NCI-H2029 treated with DMSO at 0.1 percent for 48 hours (cell line): ENCODE measurements at regions not wholly inside any gene's neighbourhood (a gene's known extent, or its start where the extent isn't known, plus 50 kb on each side); places are given as distances from the start of the nearest gene placed in this dataset.

ENCODE experiments used
- DNase-seq: peaks from one replicate; lab custom pipeline; 2025; lab: John Stamatoyannopoulos, UW

DNA sequence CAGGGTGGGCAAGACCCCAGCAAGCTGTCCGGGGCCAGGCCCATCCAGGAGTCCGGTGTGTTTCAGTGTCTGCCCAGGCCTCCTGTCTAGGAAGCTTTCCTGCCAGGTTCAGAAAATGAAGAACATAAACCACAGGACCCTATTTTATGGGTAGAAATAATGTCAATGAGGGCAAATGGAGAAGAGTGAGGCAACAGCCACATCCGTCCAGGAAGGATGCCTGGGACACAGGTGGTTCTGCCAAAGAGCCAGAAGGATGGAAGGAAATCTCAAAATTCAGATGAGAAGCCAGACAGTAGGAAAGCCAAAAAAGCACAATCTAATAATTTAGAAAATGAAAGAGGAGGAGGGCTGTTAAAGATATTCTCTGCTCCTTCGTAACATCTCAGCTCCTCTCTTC lies 262.3 kb downstream of the AUH start:
- no peak for DNase-seq

DNA sequence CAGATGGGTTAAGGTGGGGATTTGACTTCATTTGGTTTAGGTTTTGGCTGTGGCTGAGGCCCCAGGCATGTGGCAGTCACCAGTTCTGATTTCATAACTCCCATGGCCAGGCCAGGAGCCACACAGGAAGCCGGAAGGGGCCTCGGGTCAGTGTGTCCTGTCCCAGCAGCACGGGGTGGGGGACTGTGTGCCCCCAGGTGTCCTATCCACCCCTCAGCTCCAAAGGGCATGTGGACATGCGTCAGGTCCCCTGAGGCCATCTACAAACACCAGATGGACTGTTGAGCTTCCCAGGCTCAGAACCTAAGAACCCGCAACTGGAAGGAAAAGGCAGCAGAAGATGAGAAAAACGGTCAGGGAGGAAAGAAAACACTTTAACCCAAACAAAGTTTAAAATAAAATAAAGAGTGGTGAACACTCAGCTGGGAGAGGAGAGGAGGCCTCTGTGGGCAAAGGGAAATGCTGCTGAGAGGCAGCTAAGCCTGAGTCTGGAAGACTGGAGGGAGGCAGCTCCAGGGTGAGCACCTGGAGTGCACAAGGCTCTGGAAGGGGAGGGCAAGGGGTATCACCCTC lies 260.8 kb downstream of the AUH start:
- DNase-seq, result no peak

- no peak for DNase-seq
Observed at GRCh38 chr9:91101611-91102168, 260.0 kb downstream of the AUH start.

DNA sequence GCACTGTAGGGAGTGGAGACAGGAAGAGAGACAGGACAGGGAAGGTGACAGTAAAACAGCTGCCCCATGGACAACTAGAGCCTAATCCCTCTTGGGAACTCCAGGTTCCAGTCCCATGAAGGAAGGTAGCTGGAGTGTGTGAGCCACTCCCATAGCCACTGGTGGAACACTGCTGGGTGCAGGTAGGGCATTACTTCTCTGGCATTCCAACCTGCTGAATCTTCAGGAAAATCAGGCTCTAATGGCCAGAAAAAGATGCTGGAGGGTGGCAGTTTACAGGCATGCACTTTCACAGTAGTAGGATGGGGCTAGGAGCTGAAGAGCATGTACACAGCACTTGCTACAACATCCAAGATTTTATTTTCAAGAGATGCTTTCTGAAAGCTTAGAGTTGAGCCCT lies 259.4 kb downstream of the AUH start:
- DNase-seq, result no peak

DNA sequence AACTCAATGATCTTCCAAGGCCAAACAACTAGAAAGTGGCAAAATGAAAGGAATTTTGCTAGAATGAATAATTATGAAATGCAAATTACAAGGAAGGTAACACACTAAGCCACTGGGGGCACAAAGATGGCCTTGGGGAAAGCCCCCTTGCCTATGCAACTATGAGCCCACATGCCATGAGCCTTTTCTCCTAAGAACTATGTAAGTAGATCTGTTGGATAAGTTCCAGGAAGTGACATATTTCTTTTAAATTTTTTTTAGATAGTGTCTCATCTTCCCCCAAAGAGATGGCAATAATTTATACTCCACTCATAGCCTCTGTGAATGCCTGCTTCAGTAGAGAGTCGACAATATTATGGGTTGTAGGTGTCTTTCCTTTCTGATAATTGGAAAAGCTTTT lies 257.8 kb downstream of the AUH start:
- no peak for DNase-seq

GRCh38 chr9:91106415-91107081 lies 255.2 kb downstream of the AUH start:
- DNase-seq, result no peak

- DNase-seq, result no peak
Observed at GRCh38 chr9:91111226-91111625, 250.5 kb downstream of the AUH start.

GRCh38 chr9:91111876-91112275 lies 249.8 kb downstream of the AUH start:
- DNase-seq, result no peak

DNA sequence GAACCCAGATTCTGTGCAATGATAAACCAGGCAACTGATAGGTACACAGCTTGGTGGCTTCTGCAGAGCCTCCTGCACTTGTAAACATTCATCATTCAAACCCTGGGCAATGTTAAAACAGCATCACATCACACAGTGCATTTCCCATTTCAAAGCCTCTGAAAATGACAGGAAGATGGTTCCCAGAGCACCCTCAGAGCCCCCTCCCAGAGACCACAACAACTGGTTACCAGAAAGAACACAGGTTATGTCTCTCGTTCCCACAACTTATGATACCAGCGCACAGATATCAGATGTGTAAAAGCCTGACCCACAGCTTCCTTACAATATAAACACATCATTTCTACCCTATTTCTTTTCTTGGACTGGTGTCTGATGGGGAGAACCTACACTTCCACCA lies 248.7 kb downstream of the AUH start:
- no peak for DNase-seq

DNA sequence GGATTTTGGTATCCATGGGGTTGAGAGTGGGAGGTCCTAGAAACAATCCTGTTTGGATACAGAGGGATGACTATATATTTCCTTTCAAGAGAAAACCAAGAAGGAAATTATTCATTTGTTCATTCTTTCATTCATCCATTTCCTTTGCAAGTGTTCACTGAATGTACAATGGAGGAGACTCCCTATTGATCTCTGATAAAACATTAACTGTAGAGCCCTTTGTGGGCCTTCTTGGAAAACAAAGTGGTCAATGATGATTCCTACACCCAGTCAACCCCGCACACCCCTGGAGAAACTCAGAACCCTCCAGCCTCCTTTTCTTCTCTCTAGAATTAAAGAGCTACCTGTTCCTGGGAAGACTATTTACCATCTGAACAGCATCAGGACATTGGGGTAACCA lies 247.3 kb downstream of the AUH start:
- no peak for DNase-seq

DNA sequence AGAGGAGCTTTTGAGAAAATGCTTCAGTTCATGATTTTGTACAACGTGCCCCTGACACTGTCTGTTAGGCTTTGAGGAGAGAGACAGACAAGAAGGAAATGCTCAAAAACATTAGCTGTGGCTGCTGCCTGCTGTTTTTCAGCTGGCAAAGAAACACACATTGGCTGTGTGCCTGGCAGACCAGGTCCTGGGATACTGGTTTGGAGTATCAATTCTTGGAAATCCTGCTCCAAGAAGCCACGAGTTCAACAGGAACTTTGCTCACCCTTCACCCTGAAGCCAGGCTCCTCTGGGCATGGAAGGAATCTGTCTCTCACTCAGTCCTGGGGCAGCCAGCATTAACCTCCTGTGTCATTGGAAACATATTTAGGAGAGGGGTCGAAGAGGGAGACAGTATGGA lies 245.5 kb downstream of the AUH start:
- no peak for DNase-seq

DNA sequence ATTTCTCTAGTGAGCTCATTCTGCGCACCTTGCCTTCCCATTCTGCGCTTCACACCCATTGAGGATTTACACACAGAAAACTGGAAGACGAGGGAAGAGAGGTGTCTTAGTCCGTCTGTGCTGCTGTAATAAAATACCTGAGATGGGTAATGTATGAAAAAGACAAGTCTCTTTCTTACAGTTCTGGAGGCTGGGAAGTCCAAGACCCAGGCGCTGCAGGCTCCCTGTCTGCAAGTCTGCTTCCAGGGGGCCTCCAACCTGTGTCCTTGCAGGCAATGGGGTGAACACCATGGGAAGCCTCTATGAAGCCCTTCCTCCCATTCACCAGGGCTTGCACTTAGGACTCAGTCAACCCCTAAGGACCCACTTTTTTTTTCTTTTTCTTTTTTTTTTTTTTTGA lies 245.0 kb downstream of the AUH start:
- DNase-seq, result no peak

DNA sequence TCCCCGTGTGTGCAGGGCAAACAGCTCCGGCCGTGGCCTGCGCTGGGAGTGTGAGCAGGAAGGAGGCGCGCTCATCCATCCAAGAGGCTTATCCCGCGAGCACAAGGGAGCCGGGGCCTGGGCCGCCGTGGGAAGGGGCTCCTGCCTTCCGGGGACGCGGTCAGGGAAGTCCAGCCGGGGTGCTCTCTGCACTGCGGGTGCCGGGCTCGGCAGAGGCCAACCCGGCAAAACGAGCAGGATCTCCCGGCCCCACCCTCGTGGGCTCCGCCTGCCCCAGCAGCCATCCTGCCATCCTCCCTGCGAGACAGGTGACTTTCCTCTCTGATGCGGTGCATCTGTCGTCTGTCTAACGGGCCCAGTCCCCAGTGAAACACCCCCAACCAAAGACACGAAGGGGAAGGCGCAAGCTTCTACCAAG lies 244.2 kb downstream of the AUH start:
- DNase-seq, result no peak

DNA sequence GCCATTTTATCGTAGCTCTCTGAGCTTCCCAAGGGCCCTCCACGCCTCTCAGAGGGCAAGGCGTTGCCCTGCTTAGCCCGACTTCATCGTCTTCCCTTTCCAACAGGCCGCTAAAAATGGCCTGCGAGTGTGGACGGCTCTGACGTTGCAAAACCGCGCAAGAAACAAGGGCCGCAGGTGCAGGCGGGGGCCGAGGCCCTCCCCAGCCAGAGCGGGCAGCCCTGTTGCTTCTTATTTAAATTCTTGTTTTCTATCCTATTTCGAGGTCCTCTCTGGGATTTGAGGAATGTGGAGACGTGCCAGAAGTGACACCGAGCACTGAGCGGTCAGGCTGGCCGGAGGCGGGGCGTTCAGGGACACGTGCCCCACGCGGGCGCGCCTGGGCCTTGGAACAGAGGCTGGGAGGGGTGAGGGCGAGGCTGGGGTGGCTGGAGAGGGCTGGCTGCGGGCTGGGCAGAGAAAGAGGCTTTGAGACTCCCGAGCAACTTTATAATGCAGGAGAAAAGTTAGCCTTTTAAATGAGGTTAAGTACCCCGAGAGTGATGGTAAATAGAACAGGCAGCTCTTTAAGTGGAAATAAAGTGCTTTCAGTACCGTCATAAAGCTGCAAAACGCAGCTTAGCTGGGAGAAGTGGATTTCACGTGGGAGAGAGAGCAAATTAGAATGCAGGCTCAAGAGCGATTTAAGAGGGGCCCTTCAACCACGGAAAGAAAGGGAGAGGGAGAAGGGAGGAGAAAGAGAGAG lies 243.6 kb downstream of the AUH start:
- peak; percentile 71 for DNase-seq

DNA sequence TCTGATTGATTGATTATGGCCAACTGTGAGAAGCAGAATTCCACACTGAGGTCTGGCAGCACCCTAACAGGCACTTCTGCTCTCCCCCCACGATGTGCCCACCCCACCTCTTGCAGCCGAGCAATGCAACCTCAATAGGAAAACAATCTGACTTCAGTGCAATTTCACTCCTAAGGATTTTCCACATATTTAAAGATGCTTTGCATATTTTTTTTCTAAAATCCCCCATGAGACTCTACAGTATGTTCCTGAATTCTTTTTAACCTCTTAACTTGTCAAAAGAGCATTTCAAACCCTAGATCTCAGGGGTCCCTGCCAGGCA lies 243.1 kb downstream of the AUH start:
- DNase-seq, result no peak

DNA sequence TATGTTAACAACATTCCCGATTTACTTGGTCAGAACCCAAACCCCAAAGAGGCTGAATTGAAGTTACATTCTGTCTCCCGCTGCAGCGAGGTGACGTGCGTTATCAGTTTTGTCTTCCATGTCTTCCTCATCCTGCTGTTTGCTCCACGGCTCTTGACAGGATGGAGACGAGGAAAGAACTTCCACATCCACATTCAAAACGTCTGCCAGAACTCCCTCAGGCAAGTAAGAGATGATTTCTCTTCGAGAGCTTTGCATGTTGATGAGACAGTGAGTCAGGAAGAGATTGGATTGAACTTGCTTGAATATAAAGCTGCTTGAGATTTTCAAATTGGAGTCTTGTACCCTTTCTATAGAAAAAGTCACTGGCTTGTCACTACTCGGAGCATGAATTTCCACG lies 242.6 kb downstream of the AUH start:
- DNase-seq, result no peak

GRCh38 chr9:91119679-91120078 lies 242.0 kb downstream of the AUH start:
- DNase-seq, result no peak

DNA sequence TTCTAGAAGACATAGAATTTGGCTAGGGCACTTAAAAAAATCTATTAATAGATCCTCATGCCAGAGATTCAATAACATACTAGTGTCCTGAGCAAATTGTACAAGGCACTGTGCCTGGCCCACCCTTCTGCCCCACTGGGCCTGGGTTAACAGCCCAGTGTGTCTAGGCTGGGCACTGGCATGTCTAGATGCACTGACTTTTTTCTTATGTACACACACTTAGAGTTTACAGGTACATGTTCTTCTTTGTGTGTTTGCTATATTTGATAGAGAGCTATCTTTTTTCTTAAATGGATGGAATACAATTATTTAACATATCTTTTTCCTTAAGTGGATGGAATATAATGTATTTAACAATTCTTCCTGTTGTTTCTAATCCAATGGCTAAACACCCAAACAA lies 241.5 kb downstream of the AUH start:
- DNase-seq, result no peak

GRCh38 chr9:91122755-91123154 lies 239.0 kb downstream of the AUH start:
- DNase-seq, result no peak

GRCh38 chr9:91126761-91127445 lies 234.8 kb downstream of the AUH start:
- DNase-seq, result no peak

- DNase-seq, result no peak
Observed at GRCh38 chr9:91127653-91128052, 234.1 kb downstream of the AUH start.

- no peak for DNase-seq
Observed at GRCh38 chr9:91130796-91131318, 230.9 kb downstream of the AUH start.

GRCh38 chr9:91131433-91131839 lies 230.3 kb downstream of the AUH start:
- no peak for DNase-seq
